IMR-90 (cell line): ENCODE measurements at regions not wholly inside any gene's neighbourhood (a gene's known extent, or its start where the extent isn't known, plus 50 kb on each side); places are given as distances from the start of the nearest gene placed in this dataset.

Experiments
- ATAC-seq: fragments of 200-7000 bp; cut with Tn5 transposase; 2 replicates; pipeline ENCODE4 v1.9.1; 2020; ENCODE audit warnings: low read depth, mild to moderate bottlenecking, moderate library complexity
- BruUV-seq: library from RNA; stranded (reverse); fragments of 400-500 nt; replicated peaks from 2 replicates; lab custom pipeline; 2021; lab: Mats Ljungman, UMichigan
- CTCF ChIA-PET: fragments of 300-600 bp; formaldehyde crosslinking; extraction: SDS; loops from one replicate; lab custom pipeline; 2021; ENCODE audit warnings: antibody characterized with exemption; lab: Yijun Ruan, JAX
- POLR2A ChIA-PET: fragments of 300-600 bp; sonication (Branson Sonifier 250); formaldehyde crosslinking; loops from one replicate; lab custom pipeline; 2022; ENCODE audit warnings: antibody characterized with exemption; ENCODE audit not compliant: unreplicated experiment; lab: Charles Lee
- DNase-seq: peaks from one replicate; pipeline ENCODE4 v3.0.0; 2013
- H2AFZ ChIP-seq: replicated peaks from 2 replicates; pipeline ENCODE3; 2013; ENCODE audit warnings: low read length, mild to moderate bottlenecking; ENCODE audit not compliant: poor library complexity
- H2AK5ac ChIP-seq: 2 replicates; pipeline ENCODE4 v1.6.1; 2013; ENCODE audit warnings: low read depth, low read length, inconsistent platforms
- H2AK9ac ChIP-seq: replicated peaks from 2 replicates; pipeline ENCODE3; 2013; ENCODE audit warnings: mild to moderate bottlenecking, low read depth, low read length, moderate library complexity; ENCODE audit not compliant: poor library complexity
- H2BK120ac ChIP-seq: 2 replicates; pipeline ENCODE4 v1.6.1; 2013; ENCODE audit warnings: low read depth, low read length, inconsistent platforms
- H2BK15ac ChIP-seq: 3 replicates; pipeline ENCODE4 v1.6.1; 2013; ENCODE audit warnings: low read depth, low read length, inconsistent platforms
- H2BK20ac ChIP-seq: 2 replicates; pipeline ENCODE4 v1.6.1; 2013; ENCODE audit warnings: low read depth, mild to moderate bottlenecking, inconsistent platforms, low read length, moderate library complexity
- H2BK5ac ChIP-seq: 2 replicates; pipeline ENCODE4 v1.6.1; 2013; ENCODE audit warnings: mild to moderate bottlenecking, low read depth, low read length, inconsistent platforms; ENCODE audit not compliant: poor library complexity, severe bottlenecking
- H3K14ac ChIP-seq: replicated peaks from 2 replicates; pipeline ENCODE4 v1.6.1; 2013; ENCODE audit warnings: low read depth, low read length, inconsistent platforms
- H3K18ac ChIP-seq: 2 replicates; pipeline ENCODE4 v1.6.1; 2013; ENCODE audit warnings: low read depth, low read length, control low read depth
- H3K23ac ChIP-seq: 2 replicates; pipeline ENCODE4 v1.6.1; 2013; ENCODE audit warnings: low read depth, low read length, inconsistent platforms
- H3K27ac ChIP-seq: 2 replicates; pipeline ENCODE4 v1.5.1; 2013; ENCODE audit warnings: mild to moderate bottlenecking, control low read depth, low read length; ENCODE audit not compliant: insufficient read depth
- H3K27me3 ChIP-seq: 2 replicates; pipeline ENCODE4 v1.6.1; 2013; ENCODE audit warnings: low read length; ENCODE audit not compliant: control insufficient read depth, insufficient read depth
- H3K36me3 ChIP-seq: 2 replicates; pipeline ENCODE4 v1.6.1; 2013; ENCODE audit warnings: low read length, mixed read lengths; ENCODE audit not compliant: control insufficient read depth, insufficient read depth
- H3K4ac ChIP-seq: 2 replicates; pipeline ENCODE4 v1.6.1; 2013; ENCODE audit warnings: low read depth, low read length, inconsistent platforms
- H3K4me1 ChIP-seq: 2 replicates; pipeline ENCODE4 v1.6.1; 2013; ENCODE audit warnings: low read length, mixed read lengths; ENCODE audit not compliant: control insufficient read depth, insufficient read depth
- H3K4me2 ChIP-seq: 2 replicates; pipeline ENCODE4 v1.6.1; 2013; ENCODE audit warnings: low read depth, mild to moderate bottlenecking, control low read depth, low read length, moderate library complexity
- H3K4me3 ChIP-seq: 2 replicates; pipeline ENCODE4 v1.5.1; 2013; ENCODE audit warnings: low read depth, mild to moderate bottlenecking, control low read depth, low read length, moderate library complexity; ENCODE audit not compliant: insufficient read depth
- H3K56ac ChIP-seq: 2 replicates; pipeline ENCODE4 v1.6.1; 2013; ENCODE audit warnings: low read length, inconsistent platforms; ENCODE audit not compliant: insufficient read depth; ENCODE audit errors: extremely low read depth
- H3K79me1 ChIP-seq, 2 experiments: 2 replicates each; pipeline ENCODE4 v1.6.1; 2013; ENCODE audit warnings: low read length in 2 of 2, inconsistent platforms in 1 of 2, low read depth in 1 of 2
- H3K9ac ChIP-seq: 2 replicates; pipeline ENCODE4 v1.6.1; 2013; ENCODE audit warnings: low read depth, low read length, control low read depth
- H3K9me1 ChIP-seq: 2 replicates; pipeline ENCODE4 v1.6.1; 2013; ENCODE audit warnings: low read length, inconsistent platforms; ENCODE audit not compliant: insufficient read depth
- H3K9me3 ChIP-seq: 2 replicates; pipeline ENCODE4 v1.6.1; 2013; ENCODE audit warnings: low read length; ENCODE audit not compliant: control insufficient read depth, insufficient read depth
- H4K20me1 ChIP-seq: 2 replicates; pipeline ENCODE4 v1.6.1; 2013; ENCODE audit warnings: low read length, inconsistent platforms; ENCODE audit not compliant: insufficient read depth
- H4K5ac ChIP-seq: 2 replicates; pipeline ENCODE4 v1.6.1; 2013; ENCODE audit warnings: mild to moderate bottlenecking, low read depth, low read length, control low read depth
- H4K8ac ChIP-seq, 2 experiments: 2 replicates each; pipeline ENCODE4 v1.6.1; 2013; ENCODE audit warnings: low read depth in 2 of 2, low read length in 2 of 2, control low read depth in 1 of 2, inconsistent platforms in 1 of 2
- H4K91ac ChIP-seq: 2 replicates; pipeline ENCODE4 v1.6.1; 2013; ENCODE audit warnings: low read depth, low read length, inconsistent platforms; ENCODE audit not compliant: insufficient read depth
- BHLHE40 ChIP-seq: fragments of 150-350 bp; IDR thresholded peaks from 2 replicates; pipeline ENCODE4 v1.6.1; 2016; ENCODE audit warnings: mild to moderate bottlenecking, low read depth, low read length
- CEBPB ChIP-seq: IDR thresholded peaks from 2 replicates; pipeline ENCODE4 v1.6.1; 2012; ENCODE audit warnings: low read depth, low read length, improper control_type of control experiment
- FOS ChIP-seq: fragments of 150-350 bp; IDR thresholded peaks from 2 replicates; pipeline ENCODE4 v1.6.1; 2016; ENCODE audit warnings: low read depth, low read length
- MAFK ChIP-seq: IDR thresholded peaks from 2 replicates; pipeline ENCODE4 v1.6.1; 2012; ENCODE audit warnings: low read depth, low read length, improper control_type of control experiment
- MAZ ChIP-seq: IDR thresholded peaks from 2 replicates; pipeline ENCODE4 v1.6.1; 2012; ENCODE audit warnings: low read depth, mild to moderate bottlenecking, low read length, improper control_type of control experiment, moderate library complexity, borderline replicate concordance
- MXI1 ChIP-seq: IDR thresholded peaks from 2 replicates; pipeline ENCODE4 v1.6.1; 2012; ENCODE audit warnings: low read depth, mild to moderate bottlenecking, low read length, moderate library complexity, borderline replicate concordance
- NFE2L2 ChIP-seq: fragments of 150-350 bp; IDR thresholded peaks from 2 replicates; pipeline ENCODE4 v1.6.1; 2016; ENCODE audit warnings: low read depth, mild to moderate bottlenecking, low read length
- POLR2A ChIP-seq: IDR thresholded peaks from 2 replicates; pipeline ENCODE4 v1.6.1; 2012; ENCODE audit warnings: mild to moderate bottlenecking, low read depth, low read length
- RAD21 ChIP-seq: IDR thresholded peaks from 2 replicates; pipeline ENCODE4 v1.6.1; 2012; ENCODE audit warnings: low read length, improper control_type of control experiment
- RCOR1 ChIP-seq: IDR thresholded peaks from 2 replicates; pipeline ENCODE4 v1.6.1; 2012; ENCODE audit warnings: mild to moderate bottlenecking, low read length, improper control_type of control experiment; ENCODE audit not compliant: insufficient replicate concordance
- RFX5 ChIP-seq: IDR thresholded peaks from 2 replicates; pipeline ENCODE4 v1.8.0; 2012; ENCODE audit warnings: low read depth, mild to moderate bottlenecking, low read length, moderate library complexity
- SMC3 ChIP-seq: fragments of 150-350 bp; IDR thresholded peaks from 2 replicates; pipeline ENCODE4 v1.6.1; 2016; ENCODE audit warnings: low read depth, mild to moderate bottlenecking, antibody characterized with exemption, low read length, moderate library complexity
- USF2 ChIP-seq: fragments of 150-350 bp; IDR thresholded peaks from 2 replicates; pipeline ENCODE4 v1.6.1; 2017; ENCODE audit warnings: mild to moderate bottlenecking, antibody characterized with exemption, low read length, low read depth
- WGBS, 2 experiments: methylation state at CpG; one replicate each; pipeline versions ENCODE4 v1.1.5 to v1.1.7; 2013; ENCODE audit warnings: missing lambda C conversion rate in 2 of 2; ENCODE audit not compliant: insufficient read length in 1 of 2; ENCODE audit errors: extremely low coverage in 2 of 2; 5-methylcytosine and 5-hydroxymethylcytosine counted together
- dilution Hi-C: fragments of 300-500 bp; cut with HindIII; formaldehyde crosslinking; loops from one replicate; pipeline ENCODE4 v1.14.3; 2018; ENCODE audit warnings: low sequenced_read_pairs; ENCODE audit not compliant: unreplicated experiment
- in situ Hi-C: fragments of 300-500 bp; cut with MboI; formaldehyde crosslinking; loops from 3 replicates; pipeline ENCODE4 v1.14.3; 2019; ENCODE audit warnings: low sequenced_read_pairs, inconsistent platforms, mixed read lengths
- intact Hi-C: fragments of 100-400 bp; cut with micrococcal nuclease; formaldehyde crosslinking; loops from 2 replicates; pipeline ENCODE4 v1.10.0; 2022
- TF ChIP-seq, protein P1 (sequence below): fragments of 150-350 bp; IDR thresholded peaks from 2 replicates; pipeline ENCODE4 v1.6.1; 2016; ENCODE audit warnings: low read depth, mild to moderate bottlenecking, low read length, moderate library complexity, borderline replicate concordance

DNA sequence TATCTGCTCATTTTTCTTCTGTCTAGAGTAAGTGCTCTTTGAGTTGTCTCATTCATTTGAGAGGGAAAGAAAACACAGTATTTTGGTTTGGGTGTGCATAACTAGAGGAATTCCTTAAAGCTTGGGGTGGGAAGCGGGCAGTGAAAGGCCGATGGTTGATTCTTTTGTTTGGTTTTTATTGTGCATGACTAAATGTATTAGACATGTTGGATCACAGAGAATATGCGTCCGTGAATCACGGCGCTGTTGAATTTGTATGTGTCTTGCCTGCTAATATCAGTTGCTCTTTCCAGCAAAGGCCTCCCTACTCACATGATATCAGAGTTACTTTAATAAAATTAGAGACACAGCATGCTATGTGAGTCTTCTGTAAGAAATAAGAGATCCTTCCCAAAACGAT lies 180.0 kb downstream of the CHD9NB start:
- dilution Hi-C loops, result no loop called here
- H4K5ac ChIP-seq, result no peak overlapping the region
- WGBS, 2 experiments, result 85% methylated on average over 2 of the region's 7 CpGs; no CpG with 5 or more reads in 1 of the 2 experiments
- H3K4me2 ChIP-seq, result no peak overlapping the region
- no peaks in the 10 kb centered on the region for H3K9me1 ChIP-seq
- no peak overlapping the region for H3K4me3 ChIP-seq
- TF ChIP-seq MXI1, result no peak
- TF ChIP-seq SMC3, result no peak
- no peak for TF ChIP-seq BHLHE40
- no peak for TF ChIP-seq NFE2L2
- TF ChIP-seq POLR2A, result no peak
- no peak for TF ChIP-seq FOS
- TF ChIP-seq, protein P1, sequence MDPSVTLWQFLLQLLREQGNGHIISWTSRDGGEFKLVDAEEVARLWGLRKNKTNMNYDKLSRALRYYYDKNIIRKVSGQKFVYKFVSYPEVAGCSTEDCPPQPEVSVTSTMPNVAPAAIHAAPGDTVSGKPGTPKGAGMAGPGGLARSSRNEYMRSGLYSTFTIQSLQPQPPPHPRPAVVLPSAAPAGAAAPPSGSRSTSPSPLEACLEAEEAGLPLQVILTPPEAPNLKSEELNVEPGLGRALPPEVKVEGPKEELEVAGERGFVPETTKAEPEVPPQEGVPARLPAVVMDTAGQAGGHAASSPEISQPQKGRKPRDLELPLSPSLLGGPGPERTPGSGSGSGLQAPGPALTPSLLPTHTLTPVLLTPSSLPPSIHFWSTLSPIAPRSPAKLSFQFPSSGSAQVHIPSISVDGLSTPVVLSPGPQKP, result no peak
- TF ChIP-seq USF2, result no peak
- no peak for TF ChIP-seq RFX5
- no peak for TF ChIP-seq RCOR1
- no peak for TF ChIP-seq MAFK
- TF ChIP-seq MAZ, result no peak
- no peak for TF ChIP-seq CEBPB
- no peak for TF ChIP-seq RAD21
- ChIA-PET CTCF (no interaction called here), POLR2A (no interaction called here)
- in situ Hi-C loops, result no loop called here
- H2BK5ac ChIP-seq, result no peak overlapping the region
- H3K56ac ChIP-seq, result no peak overlapping the region
- H2AK9ac ChIP-seq, result no peak overlapping the region
- no peaks in the 10 kb centered on the region for H3K27me3 ChIP-seq
- no peaks in the 10 kb centered on the region for H3K4me1 ChIP-seq
- H3K9me3 ChIP-seq, result peaks cover 8% of the 10 kb centered on the region; the same call in 1 of the 2 replicates
- no peak overlapping the region for H3K14ac ChIP-seq
- no peak for ATAC-seq
- H4K8ac ChIP-seq, result no peak overlapping the region
- no TSS peak for BruUV-seq
- no peak overlapping the region for H3K9ac ChIP-seq
- H3K18ac ChIP-seq, result no peak overlapping the region
- H2AK5ac ChIP-seq, result no peak overlapping the region
- no peaks in the 10 kb centered on the region for H3K79me1 ChIP-seq
- H4K91ac ChIP-seq, result no peak overlapping the region
- no peak for DNase-seq
- H3K36me3 ChIP-seq, result no peaks in the 10 kb centered on the region
- H3K27ac ChIP-seq, result no peak overlapping the region
- H3K23ac ChIP-seq, result no peak overlapping the region
- no peak overlapping the region for H3K4ac ChIP-seq
- no peak overlapping the region for H2BK120ac ChIP-seq
- H2BK20ac ChIP-seq, result no peak overlapping the region
- intact Hi-C loops, result no loop called here
- H4K20me1 ChIP-seq, result no peaks in the 10 kb centered on the region
- no peak overlapping the region for H2BK15ac ChIP-seq
- H2AFZ ChIP-seq, result no peak overlapping the region
